ENCODE measurements at regions not wholly inside any gene's neighbourhood (a gene's known extent, or its start where the extent isn't known, plus 50 kb on each side); places are given as distances from the start of the nearest gene placed in this dataset.
"Not testable (repeated sequence)": the region's sequence is repeated elsewhere in the genome, so short reads cannot be mapped to it uniquely, and the experiment has no call there.

- H3K9me3 ChIP-seq (ENCODE audit: control insufficient read depth, insufficient read depth, low read depth, low read length); CTCF ChIA-PET; H3K36me3 ChIP-seq (ENCODE audit: control insufficient read depth, insufficient read depth, low read length); BruUV-seq (replicated peaks); H3K27ac ChIP-seq (ENCODE audit: low read length); ATAC-seq; H3K4me1 ChIP-seq (ENCODE audit: control insufficient read depth, insufficient read depth, low read length); H3K4me3 ChIP-seq (ENCODE audit: low read depth in 2 of 2, low read length in 2 of 2); DNase-seq (ENCODE audit: low read depth, low spot score); intact Hi-C loops (cut with micrococcal nuclease; ENCODE audit: unreplicated experiment); POLR2A ChIA-PET; in situ Hi-C loops (cut with HindIII; ENCODE audit: low pct_unique_long_range_greater_than_20kb, low sequenced_read_pairs); H3K27me3 ChIP-seq (ENCODE audit: control insufficient read depth, insufficient read depth, low read length): not testable (repeated sequence)
Measured at GRCh38 chr11:49798206-49798837, 153.9 kb upstream of the OR4C13 start.

GRCh38 chr11:49817705-49818430 is 134.3 kb upstream of the OR4C13 start:
- in situ Hi-C loops (cut with HindIII; ENCODE audit: low pct_unique_long_range_greater_than_20kb, low sequenced_read_pairs); intact Hi-C loops (cut with micrococcal nuclease; ENCODE audit: unreplicated experiment): not testable (repeated sequence)

GRCh38 chr11:49823188-49823587 is 129.0 kb upstream of the OR4C13 start:
- H3K4me1 ChIP-seq (ENCODE audit: control insufficient read depth, insufficient read depth, low read length); H3K36me3 ChIP-seq (ENCODE audit: control insufficient read depth, insufficient read depth, low read length); CTCF ChIA-PET; BruUV-seq (replicated peaks); POLR2A ChIA-PET; ATAC-seq; H3K9me3 ChIP-seq (ENCODE audit: control insufficient read depth, insufficient read depth, low read depth, low read length); DNase-seq (ENCODE audit: low read depth, low spot score); H3K27me3 ChIP-seq (ENCODE audit: control insufficient read depth, insufficient read depth, low read length); intact Hi-C loops (cut with micrococcal nuclease; ENCODE audit: unreplicated experiment); H3K27ac ChIP-seq (ENCODE audit: low read length); H3K4me3 ChIP-seq (ENCODE audit: low read depth in 2 of 2, low read length in 2 of 2); in situ Hi-C loops (cut with HindIII; ENCODE audit: low pct_unique_long_range_greater_than_20kb, low sequenced_read_pairs): not testable (repeated sequence)

More at GRCh38 chr11:49817705-49818430, 134.3 kb upstream of the OR4C13 start:
- H3K27me3 ChIP-seq (ENCODE audit: control insufficient read depth, insufficient read depth, low read length); ATAC-seq; DNase-seq (ENCODE audit: low read depth, low spot score); CTCF ChIA-PET; POLR2A ChIA-PET; H3K4me1 ChIP-seq (ENCODE audit: control insufficient read depth, insufficient read depth, low read length); H3K36me3 ChIP-seq (ENCODE audit: control insufficient read depth, insufficient read depth, low read length); H3K27ac ChIP-seq (ENCODE audit: low read length); H3K9me3 ChIP-seq (ENCODE audit: control insufficient read depth, insufficient read depth, low read depth, low read length); H3K4me3 ChIP-seq (ENCODE audit: low read depth in 2 of 2, low read length in 2 of 2); BruUV-seq (replicated peaks): not testable (repeated sequence)

- intact Hi-C loops (cut with micrococcal nuclease; ENCODE audit: unreplicated experiment); ATAC-seq; H3K9me3 ChIP-seq (ENCODE audit: control insufficient read depth, insufficient read depth, low read depth, low read length); H3K4me1 ChIP-seq (ENCODE audit: control insufficient read depth, insufficient read depth, low read length); H3K36me3 ChIP-seq (ENCODE audit: control insufficient read depth, insufficient read depth, low read length); H3K4me3 ChIP-seq (ENCODE audit: low read depth in 2 of 2, low read length in 2 of 2); CTCF ChIA-PET; POLR2A ChIA-PET; H3K27me3 ChIP-seq (ENCODE audit: control insufficient read depth, insufficient read depth, low read length); H3K27ac ChIP-seq (ENCODE audit: low read length); DNase-seq (ENCODE audit: low read depth, low spot score); in situ Hi-C loops (cut with HindIII; ENCODE audit: low pct_unique_long_range_greater_than_20kb, low sequenced_read_pairs); BruUV-seq (replicated peaks): not testable (repeated sequence)
Measured at GRCh38 chr11:49850541-49850940, 101.7 kb upstream of the OR4C13 start.

- H3K9me3 ChIP-seq (ENCODE audit: control insufficient read depth, insufficient read depth, low read depth, low read length), result no peaks in the 10 kb centered on the region
- CTCF ChIA-PET, result no interaction called here
- BruUV-seq (replicated peaks), result no TSS peak
- H3K4me1 ChIP-seq (ENCODE audit: control insufficient read depth, insufficient read depth, low read length), result no peaks in the 10 kb centered on the region
- POLR2A ChIA-PET, result no interaction called here
- in situ Hi-C loops (cut with HindIII; ENCODE audit: low pct_unique_long_range_greater_than_20kb, low sequenced_read_pairs) (no loop called here), intact Hi-C loops (cut with micrococcal nuclease; ENCODE audit: unreplicated experiment) (no loop called here)
- no peak overlapping the region for H3K27ac ChIP-seq (ENCODE audit: low read length)
- TF ChIP-seq POLR2AphosphoS5 (IDR thresholded peaks at IDR 0.05; ENCODE audit: low read depth, low read length) (no peak), SIN3A (IDR thresholded peaks at IDR 0.05; ENCODE audit: borderline replicate concordance, insufficient read depth, low read depth, low read length) (no peak), CTCF (IDR thresholded peaks at IDR 0.05) (no peak), TCF7L2 (IDR thresholded peaks at IDR 0.05; ENCODE audit: low read depth, low read length) (no peak), REST (IDR thresholded peaks at IDR 0.05; ENCODE audit: insufficient read depth in 1 of 2, low read depth in 2 of 2, low read length in 1 of 2) (no peak)
- no peak overlapping the region for H3K4me3 ChIP-seq (ENCODE audit: low read depth in 2 of 2, low read length in 2 of 2)
- no peak for ATAC-seq
- no peaks in the 10 kb centered on the region for H3K36me3 ChIP-seq (ENCODE audit: control insufficient read depth, insufficient read depth, low read length)
- DNase-seq (ENCODE audit: low read depth, low spot score), result no peak
- H3K27me3 ChIP-seq (ENCODE audit: control insufficient read depth, insufficient read depth, low read length), result no peaks in the 10 kb centered on the region
Measured at GRCh38 chr11:49851511-49851910, 100.7 kb upstream of the OR4C13 start.
